PC-9 (cell line): ENCODE measurements at regions not wholly inside any gene's neighbourhood (a gene's known extent, or its start where the extent isn't known, plus 50 kb on each side); places are given as distances from the start of the nearest gene placed in this dataset.

Source experiments
- BruUV-seq: library from RNA; stranded (reverse); fragments of 400-500 nt; replicated peaks from 2 replicates; lab custom pipeline; 2021; lab: Mats Ljungman, UMichigan
- CTCF ChIA-PET: fragments of 300-600 bp; sonication (Branson Sonifier 250); formaldehyde crosslinking; loops from one replicate; lab custom pipeline; 2022; ENCODE audit warnings: antibody characterized with exemption; lab: Charles Lee
- POLR2A ChIA-PET: fragments of 300-600 bp; sonication (Branson Sonifier 250); formaldehyde crosslinking; loops from one replicate; lab custom pipeline; 2022; ENCODE audit warnings: antibody characterized with exemption; ENCODE audit not compliant: unreplicated experiment; lab: Charles Lee
- DNase-seq, 2 experiments: peaks; one replicate each; pipeline versions ENCODE4 v3.0.0 to v3.0.0-alpha.2; 2015 to 2022; ENCODE audit warnings: mixed read lengths in 1 of 2
- H2AFZ ChIP-seq: fragments of 200-600 bp; sonication (generic); 2 replicates; pipeline ENCODE4 v1.8.1; 2017; ENCODE audit warnings: antibody characterized with exemption
- H3F3A ChIP-seq: fragments of 200-600 bp; sonication (generic); 2 replicates; pipeline ENCODE4 v1.8.1; 2017; ENCODE audit warnings: antibody characterized with exemption, mild to moderate bottlenecking, low read depth; ENCODE audit not compliant: insufficient read depth
- H3K27ac ChIP-seq: fragments of 200-600 bp; sonication (generic); 2 replicates; pipeline ENCODE4 v1.6.1; 2016; ENCODE audit warnings: mixed run types
- H3K27me3 ChIP-seq: fragments of 200-600 bp; sonication (generic); 2 replicates; pipeline ENCODE4 v1.6.1; 2016; ENCODE audit warnings: low read depth, mixed run types; ENCODE audit not compliant: insufficient read depth
- H3K36me3 ChIP-seq: fragments of 200-600 bp; sonication (generic); 2 replicates; pipeline ENCODE4 v1.6.1; 2016; ENCODE audit warnings: low read depth, mixed run types
- H3K4me1 ChIP-seq: fragments of 200-600 bp; sonication (generic); replicated peaks from 2 replicates; pipeline ENCODE4 v1.6.1; 2016; ENCODE audit warnings: mixed run types; ENCODE audit not compliant: insufficient read depth
- H3K4me2 ChIP-seq: fragments of 200-600 bp; sonication (generic); 2 replicates; pipeline ENCODE4 v1.6.1; 2017; ENCODE audit warnings: mixed run types
- H3K4me3 ChIP-seq: fragments of 200-600 bp; sonication (generic); 2 replicates; pipeline ENCODE4 v1.6.1; 2016; ENCODE audit warnings: mixed run types
- H3K79me2 ChIP-seq: fragments of 200-600 bp; sonication (generic); 2 replicates; pipeline ENCODE4 v1.6.1; 2017; ENCODE audit warnings: low read depth, mixed run types
- H3K9me2 ChIP-seq: fragments of 200-600 bp; sonication (generic); 2 replicates; pipeline ENCODE4 v1.8.1; 2017; ENCODE audit warnings: mild to moderate bottlenecking; ENCODE audit not compliant: insufficient read depth
- H3K9me3 ChIP-seq: fragments of 200-600 bp; sonication (generic); 2 replicates; pipeline ENCODE4 v1.8.1; 2016; ENCODE audit warnings: low read depth; ENCODE audit not compliant: insufficient read depth
- H4K20me1 ChIP-seq: fragments of 200-600 bp; sonication (generic); 2 replicates; pipeline ENCODE4 v1.8.1; 2017; ENCODE audit not compliant: insufficient read depth
- EZH2 ChIP-seq: fragments of 200-600 bp; sonication (generic); IDR thresholded peaks from 2 replicates; pipeline ENCODE4 v1.8.0; 2017; ENCODE audit warnings: antibody characterized with exemption, low read depth
- intact Hi-C: fragments of 100-400 bp; cut with micrococcal nuclease; formaldehyde crosslinking; loops from one replicate; pipeline ENCODE4 v1.10.0; 2022; ENCODE audit not compliant: unreplicated experiment
- TF ChIP-seq, protein P1 (sequence below): fragments of 200-600 bp; sonication (generic); conservative IDR thresholded peaks from 2 replicates; pipeline ENCODE4 v1.6.1; 2017; ENCODE audit warnings: mixed run types, antibody characterized with exemption, mild to moderate bottlenecking, moderate library complexity

DNA sequence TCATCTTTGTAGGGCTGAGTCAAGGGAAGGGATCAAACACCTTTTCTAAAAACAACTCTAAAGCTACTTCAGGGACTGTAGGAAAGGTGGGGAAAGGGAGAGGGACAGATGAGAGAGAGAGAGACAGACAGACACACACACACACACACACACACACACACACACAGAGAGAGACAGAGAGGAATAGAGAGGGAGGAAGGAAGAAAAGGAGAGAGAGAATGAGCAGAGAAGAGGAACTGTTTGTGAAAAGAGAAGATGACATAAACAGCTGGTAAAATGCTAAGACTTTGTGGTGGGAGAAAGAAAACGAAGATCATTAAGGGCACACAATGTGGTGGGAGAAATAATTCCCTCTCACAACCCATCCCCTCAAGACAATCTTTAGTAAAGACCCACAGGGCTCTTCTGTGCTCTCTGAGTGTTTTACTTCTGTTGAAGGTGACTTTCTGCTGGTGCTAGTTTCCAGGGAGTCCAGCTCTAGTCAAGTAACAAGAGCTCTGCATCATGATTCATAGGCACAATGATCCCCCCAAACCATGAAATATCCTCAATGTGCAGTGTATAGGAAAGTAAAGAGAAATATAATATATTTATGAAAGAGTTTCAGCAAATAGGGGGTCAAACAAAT lies 77.2 kb upstream of the STK17B start:
- CTCF ChIA-PET = no interaction called here
- no peak for TF ChIP-seq EZH2
- TF ChIP-seq, protein P1, sequence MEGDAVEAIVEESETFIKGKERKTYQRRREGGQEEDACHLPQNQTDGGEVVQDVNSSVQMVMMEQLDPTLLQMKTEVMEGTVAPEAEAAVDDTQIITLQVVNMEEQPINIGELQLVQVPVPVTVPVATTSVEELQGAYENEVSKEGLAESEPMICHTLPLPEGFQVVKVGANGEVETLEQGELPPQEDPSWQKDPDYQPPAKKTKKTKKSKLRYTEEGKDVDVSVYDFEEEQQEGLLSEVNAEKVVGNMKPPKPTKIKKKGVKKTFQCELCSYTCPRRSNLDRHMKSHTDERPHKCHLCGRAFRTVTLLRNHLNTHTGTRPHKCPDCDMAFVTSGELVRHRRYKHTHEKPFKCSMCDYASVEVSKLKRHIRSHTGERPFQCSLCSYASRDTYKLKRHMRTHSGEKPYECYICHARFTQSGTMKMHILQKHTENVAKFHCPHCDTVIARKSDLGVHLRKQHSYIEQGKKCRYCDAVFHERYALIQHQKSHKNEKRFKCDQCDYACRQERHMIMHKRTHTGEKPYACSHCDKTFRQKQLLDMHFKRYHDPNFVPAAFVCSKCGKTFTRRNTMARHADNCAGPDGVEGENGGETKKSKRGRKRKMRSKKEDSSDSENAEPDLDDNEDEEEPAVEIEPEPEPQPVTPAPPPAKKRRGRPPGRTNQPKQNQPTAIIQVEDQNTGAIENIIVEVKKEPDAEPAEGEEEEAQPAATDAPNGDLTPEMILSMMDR = no peak
- no peak overlapping the region for H2AFZ ChIP-seq

DNA sequence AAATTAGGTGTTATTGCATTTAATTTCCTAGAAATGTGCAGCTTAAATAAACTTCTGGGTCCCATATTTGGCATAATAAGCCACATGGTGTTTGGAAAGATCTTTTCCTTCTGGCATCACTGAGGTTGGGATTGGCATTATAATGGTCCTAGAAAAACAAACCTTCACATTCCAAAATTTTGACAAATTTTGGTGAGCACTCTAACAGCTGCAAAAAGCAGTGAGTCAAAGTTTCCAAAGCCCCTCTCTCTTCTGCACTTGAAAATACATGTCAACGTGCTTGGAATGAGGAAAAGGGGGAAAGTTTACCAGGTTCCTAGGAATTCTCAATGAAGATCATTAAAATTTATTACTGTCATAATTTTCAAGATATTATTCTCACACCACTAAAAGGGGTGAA lies 77.8 kb upstream of the STK17B start:
- no peaks in the 10 kb centered on the region for H3K9me2 ChIP-seq
- H3K27ac ChIP-seq = no peak overlapping the region
- TF ChIP-seq, protein P1 = no peak
- TF ChIP-seq EZH2 = no peak
- no peaks in the 10 kb centered on the region for H3K79me2 ChIP-seq
- DNase-seq = no peak
- no peaks in the 10 kb centered on the region for H3K9me3 ChIP-seq
- no TSS peak for BruUV-seq
- peaks cover 15% of the 10 kb centered on the region; the same call in 1 of the 2 replicates for H3K4me1 ChIP-seq
- no peaks in the 10 kb centered on the region for H3K27me3 ChIP-seq
- POLR2A ChIA-PET = no interaction called here
- peaks cover 8% of the 10 kb centered on the region; the same call in 1 of the 2 replicates for H3F3A ChIP-seq
- no peaks in the 10 kb centered on the region for H4K20me1 ChIP-seq
- H3K4me2 ChIP-seq = no peak overlapping the region
- H3K36me3 ChIP-seq = no peaks in the 10 kb centered on the region
- no peak overlapping the region for H2AFZ ChIP-seq
- intact Hi-C loops = no loop called here
- CTCF ChIA-PET = no interaction called here
- H3K4me3 ChIP-seq = no peak overlapping the region

More for the DNA sequence above, 77.2 kb upstream of the STK17B start:
- no peak overlapping the region for H3K27ac ChIP-seq
- POLR2A ChIA-PET = no interaction called here
- H3K4me3 ChIP-seq = no peak overlapping the region
- no peak for DNase-seq
- intact Hi-C loops = no loop called here
- H3K36me3 ChIP-seq = no peaks in the 10 kb centered on the region
- peaks cover 8% of the 10 kb centered on the region; the same call in 1 of the 2 replicates for H3F3A ChIP-seq
- H3K9me2 ChIP-seq = no peaks in the 10 kb centered on the region
- no peaks in the 10 kb centered on the region for H3K27me3 ChIP-seq
- no peaks in the 10 kb centered on the region for H3K79me2 ChIP-seq
- BruUV-seq = no TSS peak
- H3K9me3 ChIP-seq = no peaks in the 10 kb centered on the region
- no peak overlapping the region for H3K4me2 ChIP-seq
- peaks cover 15% of the 10 kb centered on the region; the same call in 1 of the 2 replicates for H3K4me1 ChIP-seq
- H4K20me1 ChIP-seq = no peaks in the 10 kb centered on the region

DNA sequence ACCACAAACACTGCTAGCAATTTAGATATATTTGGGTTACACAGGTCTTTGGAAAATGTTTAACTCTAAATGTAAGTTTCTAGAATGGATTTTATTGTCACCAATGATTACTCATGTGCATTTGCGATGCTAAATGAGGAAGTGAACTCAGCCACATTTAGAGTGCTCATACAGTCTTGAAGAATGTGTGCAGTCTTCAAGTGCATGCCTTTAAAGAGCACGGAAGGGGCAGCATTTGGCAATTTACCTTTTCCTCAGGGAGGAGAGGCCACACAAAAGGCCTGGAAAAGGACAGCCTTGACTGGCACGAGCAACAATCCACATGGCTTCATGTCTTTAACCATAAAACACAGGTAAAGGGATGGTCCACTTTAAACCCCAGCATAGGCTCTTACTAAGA lies 78.5 kb upstream of the STK17B start:
- TF ChIP-seq, protein P1 = no peak
- no peak for TF ChIP-seq EZH2
- H3K79me2 ChIP-seq = no peaks in the 10 kb centered on the region
- H2AFZ ChIP-seq = no peak overlapping the region
- H3K4me3 ChIP-seq = no peak overlapping the region
- no peak for DNase-seq
- 0 out of 2 replicates have a peak, but pooled peaks cover 3% of the 10 kb centered on the region for H3F3A ChIP-seq
- H3K9me2 ChIP-seq = no peaks in the 10 kb centered on the region
- ChIA-PET POLR2A (no interaction called here), CTCF (no interaction called here)
- BruUV-seq = no TSS peak
- H3K4me2 ChIP-seq = no peak overlapping the region
- H3K9me3 ChIP-seq = no peaks in the 10 kb centered on the region
- no peaks in the 10 kb centered on the region for H3K27me3 ChIP-seq
- no peaks in the 10 kb centered on the region for H4K20me1 ChIP-seq
- no peak overlapping the region for H3K27ac ChIP-seq
- H3K36me3 ChIP-seq = no peaks in the 10 kb centered on the region
- intact Hi-C loops = no loop called here
- peaks cover 11% of the 10 kb centered on the region; the same call in 1 of the 2 replicates for H3K4me1 ChIP-seq
